ENCODE measurements at regions not wholly inside any gene's neighbourhood (a gene's known extent, or its start where the extent isn't known, plus 50 kb on each side); places are given as distances from the start of the nearest gene placed in this dataset.

DNA sequence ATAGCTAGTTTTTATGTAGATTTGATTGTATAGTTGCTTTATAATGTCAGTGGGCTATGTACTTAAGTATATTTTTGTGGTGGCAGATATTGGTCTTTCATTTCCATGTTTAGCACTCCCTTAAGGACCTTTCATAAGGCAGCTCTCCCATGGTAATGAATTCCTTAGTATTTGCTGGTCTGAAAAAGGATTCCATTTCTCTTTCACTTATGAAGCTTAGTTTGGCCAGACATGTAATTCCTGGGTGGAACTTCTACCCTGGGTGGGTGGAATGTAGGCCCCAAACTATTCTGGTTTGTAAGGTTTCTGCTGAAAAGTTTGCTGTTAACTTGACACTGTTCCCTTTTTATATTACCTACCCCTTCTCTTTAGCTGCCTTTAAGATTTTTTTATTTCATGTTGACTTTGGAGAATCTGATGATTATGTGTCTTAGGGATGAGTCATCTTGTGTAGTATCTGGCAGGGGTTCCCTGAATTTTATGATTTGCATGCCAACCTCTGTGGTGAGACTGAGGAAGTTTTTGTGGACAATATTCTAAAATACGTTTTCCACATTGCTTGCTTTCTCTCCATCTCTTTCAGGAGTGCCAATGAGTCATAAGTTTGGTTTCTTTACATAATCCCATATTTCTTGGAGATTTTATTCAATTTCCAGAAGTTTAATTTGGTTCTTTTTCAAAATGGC is 65.4 kb upstream of the VRK2 start:
- DNase-seq (ENCODE audit: low spot score) (no peak), ATAC-seq (no peak)

GRCh38 chr2:57987835-57988573 is 58.6 kb upstream of the VRK2 start:
- ATAC-seq, result no peak
- no peak for DNase-seq (ENCODE audit: low spot score)

GRCh38 chr2:57990118-57990725 is 56.4 kb upstream of the VRK2 start:
- ATAC-seq (no peak), DNase-seq (ENCODE audit: low spot score) (no peak)
